ENCODE measurements at regions not wholly inside any gene's neighbourhood (a gene's known extent, or its start where the extent isn't known, plus 50 kb on each side); places are given as distances from the start of the nearest gene placed in this dataset.

GRCh38 chr2:186187854-186188253 is 298.2 kb upstream of the ZC3H15 start:
- DNase-seq = no peak

GRCh38 chr2:186189816-186190215 is 296.2 kb upstream of the ZC3H15 start:
- no peak for DNase-seq

- no peak for DNase-seq
These were observed 290.4 kb upstream of the ZC3H15 start for GRCh38 chr2:186195696-186196095.

- no peak for DNase-seq
These were observed 288.1 kb upstream of the ZC3H15 start for GRCh38 chr2:186197955-186198354.

- DNase-seq = no peak
These were observed 287.0 kb upstream of the ZC3H15 start for GRCh38 chr2:186199029-186199428.

- DNase-seq = no peak
These were observed 284.7 kb upstream of the ZC3H15 start for GRCh38 chr2:186201371-186201770.

- DNase-seq = no peak
These were observed 280.7 kb upstream of the ZC3H15 start for GRCh38 chr2:186205254-186205911.

- DNase-seq = no peak
These were observed 276.5 kb upstream of the ZC3H15 start for GRCh38 chr2:186209532-186209931.

- DNase-seq = no peak
These were observed 265.7 kb upstream of the ZC3H15 start for GRCh38 chr2:186220409-186220808.

GRCh38 chr2:186229265-186229664 is 256.8 kb upstream of the ZC3H15 start:
- DNase-seq = no peak

GRCh38 chr2:186241874-186242273 is 244.2 kb upstream of the ZC3H15 start:
- DNase-seq = no peak

- DNase-seq = no peak
These were observed 231.3 kb upstream of the ZC3H15 start for GRCh38 chr2:186254759-186255158.

- no peak for DNase-seq
These were observed 230.2 kb upstream of the ZC3H15 start for GRCh38 chr2:186255823-186256222.

GRCh38 chr2:186256540-186256939 is 229.5 kb upstream of the ZC3H15 start:
- no peak for DNase-seq

- no peak for DNase-seq
These were observed 222.3 kb upstream of the ZC3H15 start for GRCh38 chr2:186263673-186264250.

- no peak for DNase-seq
These were observed 216.5 kb upstream of the ZC3H15 start for GRCh38 chr2:186269536-186269935.

- DNase-seq = no peak
These were observed 212.1 kb upstream of the ZC3H15 start for GRCh38 chr2:186273953-186274352.

- no peak for DNase-seq
These were observed 211.0 kb upstream of the ZC3H15 start for GRCh38 chr2:186274936-186275575.

- DNase-seq = no peak
These were observed 209.2 kb upstream of the ZC3H15 start for GRCh38 chr2:186276909-186277308.

- no peak for DNase-seq
These were observed 204.3 kb upstream of the ZC3H15 start for GRCh38 chr2:186281726-186282125.

GRCh38 chr2:186294248-186294888 is 191.7 kb upstream of the ZC3H15 start:
- DNase-seq = no peak

- DNase-seq = no peak
These were observed 186.4 kb upstream of the ZC3H15 start for GRCh38 chr2:186299610-186300009.

- no peak for DNase-seq
These were observed 183.8 kb upstream of the ZC3H15 start for GRCh38 chr2:186302263-186302662.

- no peak for DNase-seq
These were observed 183.0 kb upstream of the ZC3H15 start for GRCh38 chr2:186303091-186303490.
